Endothelial cell of umbilical vein (primary cell): ENCODE measurements at regions not wholly inside any gene's neighbourhood (a gene's known extent, or its start where the extent isn't known, plus 50 kb on each side); places are given as distances from the start of the nearest gene placed in this dataset.

Experiments used
- BruUV-seq: library from RNA; stranded (reverse); fragments of 400-500 nt; replicated peaks from 2 replicates; lab custom pipeline; 2021; lab: Mats Ljungman, UMichigan
- CTCF ChIA-PET: fragments of 300-600, 350-600 bp; sonication (Branson Sonifier 250); formaldehyde crosslinking; loops from one replicate; lab custom pipeline; 2021; ENCODE audit warnings: antibody characterized with exemption, inconsistent platforms; lab: Charles Lee
- POLR2A ChIA-PET: fragments of 300-600, 350-600 bp; sonication (Branson Sonifier 250); formaldehyde crosslinking; loops from one replicate; lab custom pipeline; 2021; ENCODE audit warnings: antibody characterized with exemption, inconsistent platforms; lab: Charles Lee
- DNase-seq: peaks from one replicate; pipeline ENCODE4 v3.0.0-alpha.2; 2011; ENCODE audit warnings: low read depth, low spot score
- FAIRE-seq: peaks from 2 replicates; lab custom pipeline; 2011; peaks lifted over from hg19 to GRCh38; lab: Jason Lieb, UNC
- H2AFZ ChIP-seq: 2 replicates; pipeline ENCODE4 v1.6.0; 2012; ENCODE audit warnings: low read depth, low read length, control low read depth, inconsistent platforms
- H3K27ac ChIP-seq: 2 replicates; pipeline ENCODE4 v1.5.1; 2011; ENCODE audit warnings: low read depth, mild to moderate bottlenecking, control low read depth, low read length, moderate library complexity; ENCODE audit not compliant: insufficient read depth
- H3K27me3 ChIP-seq, 2 experiments: 2 replicates each; pipeline versions ENCODE4 v1.6.0 to v1.6.1; 2011; ENCODE audit warnings: low read length in 2 of 2, mixed read lengths in 1 of 2; ENCODE audit not compliant: control insufficient read depth in 2 of 2, insufficient read depth in 2 of 2
- H3K36me3 ChIP-seq, 2 experiments: 2 replicates in 1 of 2; 3 replicates in 1 of 2; pipeline ENCODE4 v1.5.1; 2011; ENCODE audit warnings: low read length in 2 of 2, mild to moderate bottlenecking in 1 of 2, moderate library complexity in 1 of 2; ENCODE audit not compliant: control insufficient read depth in 2 of 2, insufficient read depth in 2 of 2; ENCODE audit errors: extremely low read depth in 1 of 2
- H3K4me1 ChIP-seq: 3 replicates; pipeline ENCODE4 v1.5.1; 2011; ENCODE audit warnings: mild to moderate bottlenecking, low read length; ENCODE audit not compliant: control insufficient read depth, insufficient read depth; ENCODE audit errors: extremely low read depth
- H3K4me2 ChIP-seq: 2 replicates; pipeline ENCODE4 v1.6.1; 2011; ENCODE audit warnings: low read length, control low read depth, mixed read lengths; ENCODE audit not compliant: insufficient read depth
- H3K4me3 ChIP-seq, 3 experiments: fragments of 200-600 bp in 1 of 3; sonication (generic), shearing (Covaris generic) in 1 of 3; replicated peaks in 1 of 3; 2 replicates each; pipeline ENCODE4 v1.5.1; 2011 to 2016; ENCODE audit warnings: control low read depth in 3 of 3, low read length in 3 of 3, mild to moderate bottlenecking in 2 of 3, inconsistent platforms in 1 of 3, low read depth in 1 of 3, moderate library complexity in 1 of 3; ENCODE audit not compliant: insufficient read depth in 1 of 3
- H3K79me2 ChIP-seq: 2 replicates; pipeline ENCODE4 v1.6.0; 2012; ENCODE audit warnings: low read length, inconsistent platforms; ENCODE audit not compliant: control insufficient read depth, insufficient read depth
- H3K9ac ChIP-seq: replicated peaks from 2 replicates; pipeline ENCODE3; 2011; ENCODE audit warnings: low read length, control low read depth; ENCODE audit not compliant: insufficient read depth; ENCODE audit errors: extremely low read depth
- H3K9me1 ChIP-seq: replicated peaks from 3 replicates; pipeline ENCODE4 v1.6.0; 2011; ENCODE audit warnings: mild to moderate bottlenecking, low read length; ENCODE audit not compliant: control insufficient read depth, insufficient read depth; ENCODE audit errors: extremely low read depth
- H3K9me3 ChIP-seq: replicated peaks from 2 replicates; pipeline ENCODE4 v1.5.1; 2012; ENCODE audit warnings: low read length, inconsistent platforms; ENCODE audit not compliant: control insufficient read depth, insufficient read depth
- H4K20me1 ChIP-seq: replicated peaks from 2 replicates; pipeline ENCODE3; 2011; ENCODE audit warnings: mild to moderate bottlenecking, low read length; ENCODE audit not compliant: control insufficient read depth, insufficient read depth; ENCODE audit errors: extremely low read depth
- CTCF ChIP-seq, 2 donors: IDR thresholded peaks; 1 replicate in 1 of 2; 2 replicates in 1 of 2; pipeline ENCODE4 v1.5.1; 2011; ENCODE audit warnings: low read length in 2 of 2, mild to moderate bottlenecking in 2 of 2, moderate library complexity in 2 of 2, control low read depth in 1 of 2, inconsistent platforms in 1 of 2, low read depth in 1 of 2; ENCODE audit not compliant: insufficient read depth in 1 of 2; ENCODE audit errors: extremely low read depth in 1 of 2
- EZH2 ChIP-seq: IDR thresholded peaks from 2 replicates; pipeline ENCODE4 v1.6.1; 2012; ENCODE audit warnings: borderline replicate concordance, low read depth, mild to moderate bottlenecking, moderate library complexity, low read length, inconsistent platforms; ENCODE audit not compliant: severe bottlenecking
- FOS ChIP-seq: IDR thresholded peaks from 2 replicates; pipeline ENCODE4 v1.6.1; 2011; ENCODE audit warnings: mild to moderate bottlenecking, low read length, moderate library complexity, borderline replicate concordance; ENCODE audit not compliant: insufficient read depth
- GATA2 ChIP-seq: IDR thresholded peaks from 2 replicates; pipeline ENCODE4 v1.7.0; 2011; ENCODE audit warnings: low read depth, mild to moderate bottlenecking, moderate library complexity, mixed read lengths, low read length; ENCODE audit not compliant: insufficient read length, insufficient read depth
- JUN ChIP-seq: IDR thresholded peaks from 2 replicates; pipeline ENCODE4 v1.6.1; 2011; ENCODE audit warnings: borderline replicate concordance, low read depth; ENCODE audit not compliant: insufficient read length, insufficient read depth
- MYC ChIP-seq: IDR thresholded peaks from one replicate; pipeline ENCODE4 v1.6.1; 2011; ENCODE audit warnings: mild to moderate bottlenecking, low read depth, low read length
- POLR2A ChIP-seq: IDR thresholded peaks from 2 replicates; pipeline ENCODE4 v1.6.1; 2012; ENCODE audit warnings: low read depth, mild to moderate bottlenecking, control low read depth, low read length
- POLR2AphosphoS5 ChIP-seq: IDR thresholded peaks from 2 replicates; pipeline ENCODE4 v1.6.1; 2012; ENCODE audit warnings: low read depth, mild to moderate bottlenecking, control low read depth, low read length, moderate library complexity; ENCODE audit not compliant: insufficient read depth
- dilution Hi-C: fragments of 300-500 bp; cut with MboI; formaldehyde crosslinking; loops from one replicate; pipeline ENCODE4 v1.15.0; 2019; ENCODE audit warnings: low sequenced_read_pairs; ENCODE audit not compliant: extremely low pct_ligation_motif_present
- intact Hi-C: fragments of 100-400 bp; cut with micrococcal nuclease; formaldehyde crosslinking; loops from one replicate; pipeline ENCODE4 v1.10.0; 2022
- TF ChIP-seq, protein P1 (sequence below): IDR thresholded peaks from 2 replicates; pipeline ENCODE4 v1.6.1; 2011; ENCODE audit not compliant: insufficient read depth, insufficient read length

DNA sequence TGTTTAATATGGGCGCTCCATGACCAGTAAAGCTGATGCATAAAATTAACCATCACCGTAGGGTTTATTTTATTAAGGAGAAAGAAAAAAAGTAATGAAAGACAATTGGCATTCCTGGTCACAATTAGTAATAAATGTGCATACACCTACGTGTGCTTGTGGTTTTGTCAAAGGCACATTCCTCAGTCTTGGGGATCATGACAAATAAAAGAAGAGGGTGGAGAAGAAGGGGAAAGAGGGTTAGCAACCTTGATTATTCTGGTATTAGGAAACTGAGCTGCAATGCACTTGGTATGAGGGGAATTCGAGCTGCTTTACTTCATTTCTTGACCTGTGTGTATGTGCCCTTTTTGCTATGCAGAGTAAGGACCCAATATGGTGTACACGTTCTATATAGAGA lies 1798.3 kb upstream of the PCDH7 start:
- H4K20me1 ChIP-seq, result no peaks in the 10 kb centered on the region
- no peak overlapping the region for H2AFZ ChIP-seq

More for the DNA sequence above, 1798.3 kb upstream of the PCDH7 start:
- ChIA-PET CTCF (no interaction called here), POLR2A (no interaction called here)
- Histone ChIP-seq H3K9ac (no peak overlapping the region), H3K27ac (no peak overlapping the region), H3K9me1 (no peaks in the 10 kb centered on the region), H3K4me3 (no peak overlapping the region), H3K4me1 (no peaks in the 10 kb centered on the region), H3K79me2 (no peaks in the 10 kb centered on the region), H3K4me2 (no peak overlapping the region), H3K36me3 (no peaks in the 10 kb centered on the region), H3K27me3 (no peaks in the 10 kb centered on the region), H3K9me3 (no peaks in the 10 kb centered on the region)
- dilution Hi-C loops (no loop called here), intact Hi-C loops (no loop called here)
- FAIRE-seq (no peak), DNase-seq (no peak)
- TF ChIP-seq CTCF (IDR thresholded peaks at IDR 0.05; ENCODE audit: extremely low read depth in 1 of 2, insufficient read depth in 1 of 2, low read depth in 1 of 2, low read length in 2 of 2), result no peak
- TF ChIP-seq EZH2, result no peak
- no peak for TF ChIP-seq FOS
- TF ChIP-seq MYC, result no peak
- no peak for TF ChIP-seq POLR2A
- TF ChIP-seq JUN, result no peak
- TF ChIP-seq, protein P1, sequence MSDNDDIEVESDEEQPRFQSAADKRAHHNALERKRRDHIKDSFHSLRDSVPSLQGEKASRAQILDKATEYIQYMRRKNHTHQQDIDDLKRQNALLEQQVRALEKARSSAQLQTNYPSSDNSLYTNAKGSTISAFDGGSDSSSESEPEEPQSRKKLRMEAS, result no peak
- no peak for TF ChIP-seq POLR2AphosphoS5
- TF ChIP-seq GATA2, result no peak
- no TSS peak for BruUV-seq
